Right lobe of liver (tissue), 4 donors: ENCODE measurements at regions not wholly inside any gene's neighbourhood (a gene's known extent, or its start where the extent isn't known, plus 50 kb on each side); places are given as distances from the start of the nearest gene placed in this dataset.

ENCODE experiments used
- CTCF ChIP-seq, 4 donors: fragments of 200-600 bp in 3 of 4; fragments of 450-650 bp in 1 of 4; IDR thresholded peaks; one replicate each; pipeline versions ENCODE4 v1.5.1 to v1.8.0; 2016 to 2022; ENCODE audit warnings: antibody characterized with exemption in 4 of 4, mild to moderate bottlenecking in 2 of 4
- POLR2A ChIP-seq: fragments of 450-650 bp; IDR thresholded peaks from one replicate; pipeline ENCODE4 v1.6.1; 2017; ENCODE audit warnings: antibody characterized with exemption, mild to moderate bottlenecking
- donor health status: DM: no; HTN: no; CAD: no.
- donor health status: DM: no; HTN: no; CAD: no.
- donor health status: DM: no; HTN: yes; CAD: no.

GRCh38 chr5:25066239-25066638 is 421.5 kb upstream of the CDH10 start:
- TF ChIP-seq CTCF (IDR thresholded peaks at IDR 0.05) (no peak), POLR2A (no peak)
